ENCODE measurements at regions not wholly inside any gene's neighbourhood (a gene's known extent, or its start where the extent isn't known, plus 50 kb on each side); places are given as distances from the start of the nearest gene placed in this dataset.

DNA sequence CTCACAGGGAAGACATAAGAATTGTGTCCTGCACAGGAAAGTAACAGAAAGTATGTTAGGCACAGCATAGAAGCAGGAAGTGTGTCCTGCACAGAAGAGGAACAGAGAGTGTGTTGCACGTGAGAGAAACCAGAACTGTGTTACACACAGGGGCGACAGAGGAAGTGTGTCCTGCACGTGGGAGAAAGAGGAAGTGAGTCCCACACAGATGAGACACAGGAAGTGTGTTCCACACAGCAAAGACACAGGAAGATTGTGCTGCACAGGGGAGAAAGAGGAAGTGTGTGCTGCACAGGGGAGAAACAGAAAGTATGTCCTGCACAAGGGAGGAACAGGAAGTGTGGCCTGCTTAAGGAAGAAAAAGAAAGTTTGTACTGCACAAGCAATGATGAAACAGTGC lies 800.1 kb downstream of the CDY2B start:
- Mint-ChIP-seq H3K27ac (peak overlapping the region; percentile 64), H3K27me3 (no peaks in the 10 kb centered on the region), H3K36me3 (peaks cover 42% of the 10 kb centered on the region), H3K9me3 (peaks cover 42% of the 10 kb centered on the region), H3K4me3 (peak overlapping the region; percentile 32), H3K4me1 (peaks cover 14% of the 10 kb centered on the region)
- DNase-seq, result no peak

DNA sequence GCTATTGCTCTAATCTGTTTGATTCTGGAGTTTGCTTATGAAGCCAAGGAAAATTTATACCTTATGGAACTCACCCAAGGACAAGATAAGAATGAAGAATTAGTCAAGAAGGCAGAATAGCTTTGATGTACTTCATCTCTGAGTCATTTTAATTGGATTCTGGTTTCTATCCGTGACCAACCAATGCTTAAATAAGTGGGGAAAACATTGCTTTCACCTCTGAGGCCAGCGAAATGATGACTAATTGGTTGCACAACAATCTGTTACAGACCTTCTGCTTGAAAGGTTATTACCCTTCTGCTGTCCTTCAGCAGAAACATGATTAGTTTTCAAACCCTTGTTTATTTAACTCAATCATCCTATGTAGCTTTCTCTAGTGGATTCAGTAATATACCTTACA lies 812.7 kb downstream of the CDY2B start:
- no peak overlapping the region for H3K4me3 Mint-ChIP-seq

DNA sequence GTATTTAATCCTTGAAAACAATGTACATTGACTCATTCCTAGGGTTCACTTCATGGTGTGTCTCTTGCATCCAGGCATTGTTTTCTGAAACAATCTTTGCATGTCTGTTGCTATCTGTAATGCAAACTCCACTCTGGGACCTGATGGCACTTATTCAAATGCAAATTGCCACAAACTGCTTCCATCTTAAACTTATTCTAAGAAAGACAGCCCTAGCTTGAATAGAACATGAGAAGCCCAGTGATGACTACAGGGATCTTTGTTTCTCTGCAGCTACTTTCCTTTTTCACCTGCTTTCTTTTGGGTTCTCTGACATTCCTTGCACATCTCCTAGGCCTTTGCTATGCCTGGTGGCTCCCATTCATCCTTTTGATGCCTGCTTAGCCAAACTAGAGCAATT lies 827.0 kb downstream of the CDY2B start:
- H3K4me3 Mint-ChIP-seq, result no peak overlapping the region
- H3K27ac Mint-ChIP-seq, result no peak overlapping the region
- H3K9me3 Mint-ChIP-seq, result peaks cover 5% of the 10 kb centered on the region

More for the DNA sequence above, 812.7 kb downstream of the CDY2B start:
- DNase-seq, result no peak
- H3K4me1 Mint-ChIP-seq, result peaks cover 10% of the 10 kb centered on the region
- peaks cover 15% of the 10 kb centered on the region for H3K36me3 Mint-ChIP-seq
- peaks cover 18% of the 10 kb centered on the region for H3K9me3 Mint-ChIP-seq
- no peaks in the 10 kb centered on the region for H3K27me3 Mint-ChIP-seq
- no peak overlapping the region for H3K27ac Mint-ChIP-seq

DNA sequence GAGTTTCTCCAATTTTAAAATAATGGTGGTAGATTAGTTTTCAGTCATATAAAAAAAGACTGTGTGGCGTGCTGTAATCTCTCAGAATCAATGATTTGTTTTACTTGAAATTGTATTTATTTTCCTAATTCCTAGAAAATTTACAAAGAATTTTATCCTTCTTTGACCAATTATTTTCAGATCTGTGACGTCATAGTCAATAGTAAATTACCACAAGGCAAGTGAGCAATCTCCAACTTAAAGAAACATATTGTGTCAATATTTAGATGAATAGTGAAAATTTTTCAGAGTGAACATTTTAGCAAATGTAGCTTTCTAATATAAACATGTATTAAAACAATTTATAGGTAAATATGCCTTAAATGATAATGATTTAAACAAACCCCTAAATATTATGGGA lies 829.6 kb downstream of the CDY2B start:
- Mint-ChIP-seq H3K9me3 (no peaks in the 10 kb centered on the region), H3K36me3 (no peaks in the 10 kb centered on the region), H3K27ac (no peak overlapping the region), H3K4me3 (no peak overlapping the region), H3K27me3 (peaks cover 3% of the 10 kb centered on the region), H3K4me1 (no peaks in the 10 kb centered on the region)
- no peak for DNase-seq

More for the DNA sequence above, 827.0 kb downstream of the CDY2B start:
- peaks cover 3% of the 10 kb centered on the region for H3K27me3 Mint-ChIP-seq
- H3K36me3 Mint-ChIP-seq, result no peaks in the 10 kb centered on the region
- no peaks in the 10 kb centered on the region for H3K4me1 Mint-ChIP-seq
- no peak for DNase-seq

DNA sequence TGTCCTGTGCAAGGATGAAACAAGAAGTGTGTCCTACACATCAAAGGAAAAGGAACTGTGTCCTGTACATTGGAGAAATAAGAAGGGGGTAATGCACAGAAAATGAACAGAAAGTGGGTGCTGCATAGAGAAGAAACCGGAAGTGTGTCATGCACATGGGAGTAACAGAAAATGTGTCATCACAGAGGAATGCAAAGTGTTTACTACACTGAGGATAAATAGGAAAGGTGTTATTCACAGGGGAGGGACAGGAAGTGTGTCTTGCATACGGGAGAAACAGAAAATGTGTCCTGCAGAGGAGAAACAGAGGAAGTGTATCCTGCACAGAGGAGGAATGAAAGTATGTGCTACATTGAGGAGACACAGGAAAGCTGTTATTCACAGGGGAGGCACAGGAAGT lies 834.9 kb downstream of the CDY2B start:
- DNase-seq, result no peak
- H3K9me3 Mint-ChIP-seq, result peaks cover 10% of the 10 kb centered on the region
- no peak overlapping the region for H3K4me3 Mint-ChIP-seq
- peaks cover 3% of the 10 kb centered on the region for H3K4me1 Mint-ChIP-seq
- H3K27me3 Mint-ChIP-seq, result no peaks in the 10 kb centered on the region
- H3K27ac Mint-ChIP-seq, result no peak overlapping the region
- H3K36me3 Mint-ChIP-seq, result peaks cover 7% of the 10 kb centered on the region

DNA sequence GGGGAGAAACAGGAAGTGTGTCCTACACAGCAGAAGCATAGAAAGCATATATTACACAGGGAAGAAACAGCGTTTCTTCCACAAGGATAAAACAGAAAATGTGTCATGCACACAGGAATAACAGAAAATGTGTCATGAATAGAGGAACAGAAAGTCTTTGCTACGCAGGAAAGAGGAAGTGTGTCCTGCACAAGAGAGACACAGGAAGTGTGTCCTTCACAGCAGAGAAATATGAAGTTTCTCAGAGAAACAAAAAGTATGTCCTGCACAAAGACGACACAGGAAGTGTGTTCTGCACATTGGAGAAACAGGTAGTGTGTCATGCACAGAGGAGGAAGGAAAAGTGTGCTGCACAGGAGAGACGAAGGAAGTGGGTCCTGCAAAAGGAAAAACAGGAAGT lies 835.3 kb downstream of the CDY2B start:
- H3K36me3 Mint-ChIP-seq, result peaks cover 7% of the 10 kb centered on the region
- H3K27ac Mint-ChIP-seq, result no peak overlapping the region
- no peaks in the 10 kb centered on the region for H3K27me3 Mint-ChIP-seq
- no peak overlapping the region for H3K4me3 Mint-ChIP-seq
- DNase-seq, result no peak
- peaks cover 3% of the 10 kb centered on the region for H3K4me1 Mint-ChIP-seq
- peaks cover 10% of the 10 kb centered on the region for H3K9me3 Mint-ChIP-seq

DNA sequence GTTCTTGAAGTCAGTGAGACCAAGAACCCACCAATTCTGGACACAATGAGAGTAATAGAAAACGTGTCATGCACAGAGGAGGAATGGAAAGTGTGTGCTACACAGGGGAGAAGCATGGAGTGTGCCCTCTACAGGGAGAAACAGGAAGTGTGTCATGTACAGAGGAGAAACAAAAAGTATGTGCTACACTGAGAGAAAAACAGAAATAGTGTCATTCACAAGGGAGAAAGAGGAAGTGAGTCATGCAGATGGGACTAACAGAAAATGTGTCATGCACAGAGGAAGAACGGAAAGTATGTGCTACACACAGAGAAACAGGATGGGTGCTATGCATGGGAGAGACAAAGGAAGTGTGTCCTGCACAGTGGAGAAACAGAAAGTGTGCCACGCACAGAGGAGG lies 835.7 kb downstream of the CDY2B start:
- H3K27ac Mint-ChIP-seq, result no peak overlapping the region
- H3K4me1 Mint-ChIP-seq, result peaks cover 3% of the 10 kb centered on the region
- H3K36me3 Mint-ChIP-seq, result peaks cover 7% of the 10 kb centered on the region
- H3K27me3 Mint-ChIP-seq, result no peaks in the 10 kb centered on the region
- H3K4me3 Mint-ChIP-seq, result no peak overlapping the region
- no peak for DNase-seq
- peaks cover 10% of the 10 kb centered on the region for H3K9me3 Mint-ChIP-seq

DNA sequence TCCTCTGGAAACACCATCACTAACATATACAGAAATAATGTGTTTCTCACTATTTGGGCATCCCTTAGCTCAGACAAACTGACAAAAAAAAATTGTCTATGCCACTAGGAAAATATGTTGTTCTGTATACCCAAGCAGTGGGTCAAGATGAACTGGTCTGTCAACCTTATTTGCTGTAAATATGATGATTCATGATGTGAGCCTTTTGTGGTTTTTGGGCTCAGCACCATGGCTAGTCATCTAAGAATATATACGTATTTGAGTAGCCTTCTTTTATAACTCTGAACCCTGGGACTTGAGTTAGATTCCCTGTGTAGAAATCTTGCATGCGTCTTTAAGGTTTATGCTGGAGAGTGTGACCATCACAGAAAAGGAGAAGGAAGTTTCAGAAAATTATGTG lies 841.6 kb downstream of the CDY2B start:
- H3K9me3 Mint-ChIP-seq, result peaks cover 10% of the 10 kb centered on the region
- H3K36me3 Mint-ChIP-seq, result peaks cover 7% of the 10 kb centered on the region
- DNase-seq, result no peak
- peaks cover 3% of the 10 kb centered on the region for H3K4me1 Mint-ChIP-seq
- no peak overlapping the region for H3K27ac Mint-ChIP-seq
- H3K27me3 Mint-ChIP-seq, result no peaks in the 10 kb centered on the region
- no peak overlapping the region for H3K4me3 Mint-ChIP-seq

DNA sequence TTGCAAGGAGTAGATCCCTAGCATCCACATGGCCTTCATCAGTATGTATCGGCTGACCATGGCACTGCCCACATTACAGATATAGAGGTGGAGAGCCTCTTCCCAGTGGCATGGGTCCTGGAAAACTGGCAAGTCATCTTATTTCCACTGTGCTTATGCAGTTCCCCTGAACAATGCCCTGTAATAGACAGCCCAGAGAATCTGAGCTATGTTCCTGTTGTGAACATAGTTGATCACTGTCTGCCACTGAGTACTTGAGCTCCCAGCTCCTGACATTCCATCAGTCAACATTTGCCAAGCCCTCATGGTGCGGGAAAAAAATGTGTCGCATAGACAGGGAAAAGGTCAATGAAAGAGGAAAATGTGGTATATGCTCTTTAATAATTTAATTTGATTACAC lies 861.9 kb downstream of the CDY2B start:
- Mint-ChIP-seq H3K4me1 (no peaks in the 10 kb centered on the region), H3K27me3 (no peaks in the 10 kb centered on the region), H3K27ac (no peak overlapping the region), H3K9me3 (no peaks in the 10 kb centered on the region), H3K36me3 (no peaks in the 10 kb centered on the region), H3K4me3 (no peak overlapping the region)
- DNase-seq, result no peak

DNA sequence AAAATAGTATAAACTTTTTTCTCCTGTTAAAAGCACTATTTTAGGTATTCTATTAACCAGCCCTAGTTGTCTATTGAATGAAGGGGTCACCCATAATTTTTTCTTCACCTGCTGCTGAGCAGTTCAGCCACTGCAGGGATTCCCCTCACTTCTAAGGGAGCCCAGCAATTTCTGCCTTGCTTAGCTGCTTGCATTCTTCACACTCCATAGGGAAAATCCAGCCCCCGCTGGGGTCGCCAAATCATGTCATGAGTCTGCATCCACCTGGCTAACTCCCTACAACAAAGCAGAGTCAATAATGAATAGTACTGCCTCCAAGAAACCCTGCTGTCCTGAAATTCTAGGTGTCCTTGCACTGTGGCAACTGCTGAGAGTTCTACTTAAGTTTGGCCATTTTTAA lies 886.5 kb downstream of the CDY2B start:
- Mint-ChIP-seq H3K27me3 (no peaks in the 10 kb centered on the region), H3K36me3 (no peaks in the 10 kb centered on the region), H3K4me3 (no peak overlapping the region), H3K9me3 (peaks cover 4% of the 10 kb centered on the region), H3K27ac (no peak overlapping the region), H3K4me1 (no peaks in the 10 kb centered on the region)
- DNase-seq, result no peak

DNA sequence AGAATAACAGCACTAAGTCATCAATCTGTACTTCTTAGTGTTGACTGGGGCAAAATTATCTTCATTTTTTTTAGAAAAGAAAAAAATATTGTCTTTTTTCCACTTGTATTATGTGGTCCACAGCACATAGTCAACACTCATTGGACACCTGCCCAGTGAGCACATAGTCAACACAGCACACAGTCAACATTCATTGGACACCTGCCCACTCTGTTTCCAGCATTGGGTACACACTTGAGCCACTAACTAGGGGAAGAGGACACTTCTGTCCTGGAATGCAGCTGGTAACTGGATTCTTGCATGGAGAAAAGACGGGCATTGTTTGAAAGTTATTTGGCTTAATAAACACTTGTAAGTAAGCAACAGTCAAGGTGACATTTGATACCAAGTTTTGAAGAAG lies 898.2 kb downstream of the CDY2B start:
- Mint-ChIP-seq H3K9me3 (peaks cover 2% of the 10 kb centered on the region), H3K27me3 (no peaks in the 10 kb centered on the region), H3K27ac (no peak overlapping the region), H3K36me3 (no peaks in the 10 kb centered on the region), H3K4me1 (no peaks in the 10 kb centered on the region), H3K4me3 (no peak overlapping the region)
- no peak for DNase-seq

DNA sequence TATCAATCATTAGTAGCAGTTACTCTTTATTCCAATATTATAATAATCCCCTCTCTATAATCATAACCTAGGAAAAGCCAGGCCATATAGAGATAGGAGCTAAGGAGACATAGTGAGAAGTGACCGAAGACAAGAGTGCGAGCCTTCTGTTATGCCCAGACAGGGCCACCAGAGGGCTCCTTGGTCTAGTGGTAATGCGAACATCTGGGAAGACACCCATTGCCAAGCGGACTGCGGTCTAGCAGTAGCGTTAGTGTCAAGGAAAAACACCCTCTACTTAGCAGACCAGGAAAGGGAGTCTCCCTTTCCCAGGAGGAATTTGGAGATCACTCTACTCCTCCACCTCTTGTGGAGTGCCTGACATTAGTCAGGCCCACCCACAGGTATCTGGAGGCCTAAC lies 920.9 kb downstream of the CDY2B start:
- peaks cover 1% of the 10 kb centered on the region for H3K9me3 Mint-ChIP-seq
- H3K36me3 Mint-ChIP-seq, result no peaks in the 10 kb centered on the region
- DNase-seq, result no peak
- no peak overlapping the region for H3K4me3 Mint-ChIP-seq
- no peak overlapping the region for H3K27ac Mint-ChIP-seq
- no peaks in the 10 kb centered on the region for H3K27me3 Mint-ChIP-seq
- no peaks in the 10 kb centered on the region for H3K4me1 Mint-ChIP-seq

DNA sequence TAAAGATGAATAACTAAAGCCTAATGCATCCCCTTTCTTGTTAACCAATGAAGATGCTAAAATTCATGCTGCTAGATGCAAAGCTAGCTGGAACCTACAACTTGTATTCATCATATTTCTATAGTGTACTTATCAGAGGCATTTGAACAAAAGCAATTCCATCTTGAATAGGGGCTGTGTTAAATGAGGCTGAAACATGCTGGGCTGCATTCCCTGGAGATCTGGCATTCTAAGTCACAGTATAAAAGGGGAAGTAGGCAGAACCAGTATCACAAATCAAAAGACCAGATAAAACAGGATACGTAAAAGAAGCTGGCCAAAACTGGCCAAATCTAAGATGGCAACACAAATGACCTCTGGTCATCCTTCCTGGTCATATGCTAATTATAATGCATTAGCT lies 932.8 kb downstream of the CDY2B start:
- H3K4me3 Mint-ChIP-seq, result no peak overlapping the region
- no peak for DNase-seq
- no peaks in the 10 kb centered on the region for H3K4me1 Mint-ChIP-seq
- no peaks in the 10 kb centered on the region for H3K27me3 Mint-ChIP-seq
- no peaks in the 10 kb centered on the region for H3K36me3 Mint-ChIP-seq
- H3K9me3 Mint-ChIP-seq, result no peaks in the 10 kb centered on the region
- no peak overlapping the region for H3K27ac Mint-ChIP-seq

All from activated naive CD8-positive, alpha-beta T cell treated with anti-CD3 and anti-CD28 coated beads for 36 hours (primary cell).